Embryonic facial prominence (tissue), 1 donor: ENCODE measurements at regions not wholly inside any gene's neighbourhood (a gene's known extent, or its start where the extent isn't known, plus 50 kb on each side); places are given as distances from the start of the nearest gene placed in this dataset.

Experiments used
- DNase-seq: peaks from one replicate; pipeline ENCODE4 v3.0.0-alpha.2; 2016; ENCODE audit errors: extremely low spot score

DNA sequence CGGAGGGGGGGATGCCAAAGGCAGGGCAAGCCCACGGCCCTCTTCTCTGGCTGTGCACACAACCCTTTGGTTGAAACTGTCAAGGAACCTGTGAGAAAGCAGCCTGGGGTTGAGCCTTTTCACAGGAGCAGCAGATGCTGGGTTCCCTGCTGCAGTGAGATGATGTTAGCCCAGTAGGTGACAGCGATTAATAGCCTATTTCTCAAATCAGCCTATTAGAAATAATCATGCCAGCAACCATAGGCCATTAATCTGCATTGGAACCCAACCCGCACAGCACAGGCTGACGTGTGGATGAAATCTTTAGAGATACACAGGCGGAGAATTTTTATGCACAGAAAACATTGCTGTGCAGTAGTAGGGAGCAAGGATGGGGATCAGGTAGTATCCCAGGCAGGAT, 637.5 kb downstream of the AJAP1 start:
- DNase-seq = no peak

DNA sequence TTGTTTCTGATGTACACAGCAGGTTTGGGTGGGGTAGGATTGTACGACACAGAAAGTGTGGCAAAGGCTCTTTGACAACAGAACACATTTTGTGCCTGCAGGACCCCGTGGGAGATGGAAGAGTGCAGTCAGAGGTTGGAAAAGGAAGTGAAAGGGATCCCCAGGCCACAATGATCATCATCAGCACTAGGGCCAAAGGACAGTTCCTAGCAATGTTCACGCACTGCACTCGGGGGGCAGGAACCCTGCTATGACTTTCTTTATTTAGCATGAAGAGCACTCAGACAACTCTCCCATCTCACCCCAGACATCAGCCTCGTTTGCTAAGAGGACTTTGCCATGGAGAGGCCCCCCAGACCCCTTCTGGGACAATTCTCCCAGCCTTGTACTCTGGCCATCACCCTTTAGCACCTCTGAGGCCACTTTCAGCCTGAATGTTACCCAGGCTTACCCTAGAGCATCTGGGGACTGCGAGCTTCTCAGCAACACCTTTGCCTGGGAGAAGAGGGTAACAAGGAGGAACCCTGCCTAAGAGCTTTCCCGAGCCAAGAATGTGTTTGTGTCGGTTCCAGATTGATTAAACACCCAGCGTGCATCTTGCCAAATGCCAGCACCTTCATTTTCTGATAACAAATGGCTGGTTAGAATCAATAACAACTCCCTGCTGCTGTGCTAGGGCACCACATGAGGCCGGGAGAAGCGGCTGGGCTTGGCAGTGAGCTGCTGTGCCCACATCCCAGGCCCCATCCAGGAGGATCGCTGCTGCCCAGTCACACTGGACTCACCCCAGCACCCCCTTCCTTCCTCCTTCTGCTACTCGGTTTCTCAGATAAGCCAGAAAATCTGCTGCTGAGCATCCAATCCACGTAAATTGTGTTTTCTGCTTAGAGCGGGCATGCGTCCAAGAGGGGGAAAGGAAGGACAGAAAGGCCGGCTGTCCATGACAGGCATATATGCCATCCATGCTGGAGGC, 633.1 kb downstream of the AJAP1 start:
- no peak for DNase-seq

DNA sequence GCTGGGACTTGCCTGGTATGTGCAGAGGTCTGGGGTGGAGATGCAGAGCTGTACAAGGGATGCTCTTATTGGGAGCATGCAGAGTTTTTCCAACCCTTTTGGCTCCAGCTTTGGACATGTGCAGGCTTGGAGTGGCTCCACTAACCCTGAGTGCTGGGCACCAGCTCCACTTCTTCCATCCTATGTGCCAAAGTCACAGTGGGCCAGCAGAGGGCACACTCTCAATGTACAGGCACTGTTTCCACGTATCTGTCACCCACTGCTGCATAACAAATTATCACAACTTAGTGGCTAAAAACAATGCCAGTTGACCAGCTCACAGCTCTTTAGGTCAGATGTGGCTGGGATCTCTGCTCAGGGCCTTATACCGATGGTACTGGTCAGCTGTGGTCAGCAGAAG, 631.8 kb downstream of the AJAP1 start:
- no peak for DNase-seq

DNA sequence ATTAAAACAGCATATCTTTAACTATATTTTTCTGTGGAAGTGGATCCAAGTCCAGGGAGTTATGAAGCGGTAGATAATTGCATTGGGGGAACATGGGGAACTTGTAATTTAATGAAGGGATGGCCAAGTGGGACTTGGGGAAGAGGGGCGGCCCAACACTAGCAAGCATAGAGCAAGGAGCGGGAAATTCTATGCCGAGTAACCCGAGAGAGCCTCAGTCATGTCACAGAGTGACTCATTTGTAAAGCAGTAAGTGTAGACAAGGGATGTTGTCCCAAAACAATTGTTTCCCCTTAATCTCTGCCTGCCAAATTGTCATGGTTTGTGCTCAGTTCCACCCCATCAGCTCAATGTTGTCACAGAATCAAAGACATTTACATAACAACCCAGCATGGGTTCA, 620.1 kb downstream of the AJAP1 start:
- no peak for DNase-seq

DNA sequence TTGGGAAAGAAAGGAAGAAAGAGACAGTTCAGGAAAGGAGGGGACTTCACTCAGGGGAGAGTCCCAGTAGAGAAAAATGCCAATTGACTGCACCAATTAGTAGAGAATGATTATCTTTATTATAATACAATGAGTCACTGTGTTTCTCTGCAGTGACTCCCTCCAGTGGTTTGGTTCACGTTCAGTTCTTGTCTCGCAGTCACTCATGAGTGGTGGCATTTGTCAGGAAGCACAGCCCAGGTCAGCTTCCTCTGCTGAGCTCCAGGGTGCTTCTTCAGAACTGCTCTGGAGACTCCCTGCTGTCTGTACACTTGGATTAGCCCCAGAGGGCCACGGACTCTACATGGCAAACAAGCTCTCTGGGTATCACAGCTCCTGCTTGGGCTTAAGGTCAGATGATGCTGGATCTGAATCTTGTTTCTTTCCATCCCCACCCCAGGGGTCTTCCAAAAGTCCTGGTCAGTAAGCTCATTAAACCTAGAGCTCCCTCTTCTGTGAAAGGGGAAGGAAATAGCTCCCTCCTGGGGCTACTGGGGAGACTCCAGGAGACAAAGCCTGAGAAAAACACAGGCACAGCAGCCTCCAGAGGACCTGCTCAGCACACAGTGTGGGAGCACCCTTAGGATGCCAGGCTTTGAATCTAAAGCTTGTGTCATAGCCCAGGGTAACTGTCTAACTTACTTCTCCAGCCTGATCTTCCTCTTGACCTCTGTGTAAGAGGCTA, 619.0 kb downstream of the AJAP1 start:
- no peak for DNase-seq

DNA sequence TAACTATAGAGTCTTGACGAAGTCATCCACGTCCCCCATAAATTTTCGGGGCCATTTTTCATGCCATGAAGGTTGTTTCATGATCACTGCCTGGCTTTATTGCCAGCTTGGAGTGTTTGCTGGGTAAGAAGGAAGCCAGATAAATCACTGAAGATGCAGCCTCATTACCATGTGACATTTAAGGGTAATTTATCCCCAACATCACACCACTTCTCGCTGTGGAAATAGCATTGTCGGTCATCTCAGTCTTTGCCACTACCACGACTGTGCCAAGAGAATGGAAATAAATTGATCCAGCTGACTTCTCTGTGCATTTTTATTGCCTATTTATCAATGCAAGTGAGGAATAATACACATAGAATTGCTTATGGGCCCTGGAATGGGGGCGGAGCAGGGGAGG, 617.9 kb downstream of the AJAP1 start:
- DNase-seq = no peak

DNA sequence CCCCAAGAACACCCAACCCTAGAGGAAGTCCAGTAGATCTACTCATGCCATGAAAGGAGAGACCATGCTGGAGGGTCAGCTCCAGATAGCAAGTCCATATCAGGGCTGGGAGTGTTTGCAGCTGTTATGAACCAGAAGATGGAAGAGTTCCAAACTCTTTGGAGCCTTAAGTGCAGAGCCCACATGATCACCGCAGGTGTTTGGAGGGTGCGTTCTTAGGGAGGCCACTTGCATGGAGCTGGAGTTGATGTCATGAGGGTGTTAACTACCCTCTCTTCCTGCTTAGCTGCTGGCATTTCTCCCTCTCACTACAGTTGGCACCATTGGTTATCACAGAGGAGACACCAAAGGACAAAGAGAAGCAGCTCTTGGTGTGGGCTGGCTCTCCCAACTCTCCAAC, 616.9 kb downstream of the AJAP1 start:
- DNase-seq = no peak

DNA sequence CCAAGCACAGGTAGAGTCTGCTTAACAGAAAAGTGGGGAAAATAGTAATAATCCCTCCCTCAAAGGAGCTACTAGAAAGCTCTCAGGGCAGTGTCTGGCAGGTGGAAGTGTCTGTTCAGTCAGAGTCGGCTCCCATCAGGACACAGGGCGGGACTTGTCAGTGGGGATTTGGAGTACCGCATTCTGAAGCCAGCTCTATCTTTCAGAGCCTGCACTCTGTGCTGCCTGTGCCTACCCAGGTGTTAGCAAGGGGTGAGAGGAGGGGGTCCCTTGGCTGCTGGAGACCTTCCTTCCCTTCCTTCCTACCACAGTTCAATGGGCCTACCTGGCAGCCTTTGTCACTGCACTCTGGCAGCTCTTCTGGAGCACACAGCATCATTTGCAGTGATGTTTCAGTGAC, 615.5 kb downstream of the AJAP1 start:
- no peak for DNase-seq

DNA sequence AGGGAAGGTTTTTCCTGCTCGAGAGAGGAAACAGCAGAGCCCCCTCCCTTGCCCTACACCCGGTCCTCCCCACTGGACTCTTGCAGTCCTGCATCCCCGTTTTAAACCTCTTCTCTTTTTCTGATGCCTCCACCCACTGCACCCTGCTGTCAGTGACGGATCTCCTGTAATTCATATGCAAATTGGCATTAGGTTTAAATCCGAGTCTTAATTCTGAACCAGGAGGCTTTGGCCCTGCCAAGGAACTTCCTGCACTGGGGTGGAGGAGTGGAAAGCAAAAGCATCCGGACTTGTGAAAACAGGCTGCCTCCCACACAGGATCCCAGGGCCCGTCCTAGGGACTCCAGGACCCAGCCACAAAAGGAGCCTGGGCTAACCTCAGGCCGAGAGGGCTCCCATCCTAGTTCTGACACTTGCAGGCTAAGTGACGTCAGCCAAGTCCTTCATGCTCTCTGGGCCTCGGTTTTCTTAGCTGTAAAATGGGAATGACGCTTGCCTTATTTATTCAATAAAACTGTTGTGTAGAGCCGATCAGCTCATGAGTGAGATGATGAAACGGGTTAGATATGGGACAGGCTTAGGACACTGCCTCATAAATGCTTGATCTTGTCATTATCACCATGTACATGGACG, 613.3 kb downstream of the AJAP1 start:
- DNase-seq = no peak

DNA sequence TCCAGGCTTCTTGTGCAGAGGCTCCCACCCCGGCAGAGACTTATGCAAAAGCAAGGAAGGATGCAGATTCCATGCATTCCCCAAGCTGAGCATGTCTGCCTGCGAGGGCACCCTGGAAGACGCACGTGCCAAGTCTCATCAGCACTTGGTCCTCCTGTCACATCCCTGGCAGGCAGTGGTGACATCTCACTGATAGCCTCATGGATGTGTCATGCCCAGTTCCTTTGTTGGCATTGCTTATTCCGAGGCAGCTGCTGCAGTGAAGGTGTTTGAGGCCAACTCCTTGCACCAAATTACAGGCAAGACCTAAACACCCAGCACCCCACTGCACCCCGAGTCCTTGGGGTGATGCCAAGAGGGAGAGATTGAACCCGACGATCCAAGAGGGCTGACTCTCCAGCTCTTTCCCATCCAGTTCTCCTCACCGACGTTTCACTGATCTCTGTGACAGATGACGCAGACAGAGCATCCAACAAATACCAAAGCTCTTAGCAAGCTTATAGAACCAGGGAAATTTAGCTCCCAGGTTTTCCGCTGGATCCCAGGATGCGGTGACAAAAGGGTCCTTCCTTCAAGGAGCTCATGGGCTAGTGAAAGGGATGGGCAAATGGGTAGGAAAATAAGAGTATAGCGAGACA, 611.1 kb downstream of the AJAP1 start:
- no peak for DNase-seq

DNA sequence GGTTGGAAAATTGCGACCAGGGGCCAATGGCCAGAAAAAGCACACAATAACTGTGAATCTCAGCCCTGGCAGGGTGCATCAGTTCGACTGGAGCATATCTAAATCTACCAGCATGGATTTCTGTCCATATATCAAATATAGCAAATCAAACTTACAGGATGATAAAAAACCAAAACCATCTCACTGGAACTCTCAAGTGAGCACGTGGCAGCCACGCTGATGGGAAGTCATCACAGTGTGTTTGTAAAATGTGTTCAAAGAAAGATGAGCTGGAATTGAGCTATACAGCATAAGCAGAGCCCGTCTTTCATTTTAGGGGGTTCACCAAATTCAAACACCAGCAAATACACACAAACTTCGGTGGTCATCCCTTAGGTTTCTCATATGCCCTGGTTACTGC, 610.1 kb downstream of the AJAP1 start:
- DNase-seq = no peak

DNA sequence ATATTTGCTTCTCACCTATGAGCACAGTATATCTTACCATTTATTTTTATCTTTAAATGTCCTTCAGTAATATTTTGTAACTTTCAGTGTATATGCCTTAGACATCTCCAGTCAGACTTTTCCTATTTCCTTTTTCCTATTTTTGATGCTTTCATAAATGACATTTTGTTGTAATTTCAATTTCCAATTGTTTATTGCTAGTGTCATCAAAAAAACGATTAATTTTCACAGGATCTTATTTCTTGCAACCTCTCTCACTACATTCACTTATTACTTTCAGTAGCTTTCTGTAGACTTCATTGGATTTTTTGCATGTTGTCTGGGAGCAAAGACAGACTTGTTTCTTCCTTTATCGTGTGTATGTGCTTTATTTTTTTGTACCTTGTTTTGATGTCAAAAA, 602.4 kb downstream of the AJAP1 start:
- DNase-seq = no peak

DNA sequence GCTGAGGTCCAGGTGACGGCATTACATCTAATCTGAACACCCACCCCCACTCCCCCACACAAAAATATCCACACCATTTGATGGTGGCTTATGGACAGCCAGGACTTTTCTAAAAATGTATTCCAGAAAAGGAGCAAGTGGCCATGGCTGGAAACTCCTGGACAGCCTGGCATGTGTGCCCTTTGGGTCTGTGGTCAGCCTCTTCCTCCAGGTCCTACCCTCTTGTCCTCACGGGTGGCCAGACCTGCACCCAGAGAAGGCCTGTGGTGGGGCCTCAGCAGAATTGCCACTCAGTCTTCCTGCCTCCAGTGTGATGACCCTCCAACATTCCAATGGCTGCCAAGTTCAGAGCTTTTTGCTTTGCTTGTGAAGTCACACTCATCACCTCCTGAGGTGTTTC, 600.6 kb downstream of the AJAP1 start:
- no peak for DNase-seq

DNA sequence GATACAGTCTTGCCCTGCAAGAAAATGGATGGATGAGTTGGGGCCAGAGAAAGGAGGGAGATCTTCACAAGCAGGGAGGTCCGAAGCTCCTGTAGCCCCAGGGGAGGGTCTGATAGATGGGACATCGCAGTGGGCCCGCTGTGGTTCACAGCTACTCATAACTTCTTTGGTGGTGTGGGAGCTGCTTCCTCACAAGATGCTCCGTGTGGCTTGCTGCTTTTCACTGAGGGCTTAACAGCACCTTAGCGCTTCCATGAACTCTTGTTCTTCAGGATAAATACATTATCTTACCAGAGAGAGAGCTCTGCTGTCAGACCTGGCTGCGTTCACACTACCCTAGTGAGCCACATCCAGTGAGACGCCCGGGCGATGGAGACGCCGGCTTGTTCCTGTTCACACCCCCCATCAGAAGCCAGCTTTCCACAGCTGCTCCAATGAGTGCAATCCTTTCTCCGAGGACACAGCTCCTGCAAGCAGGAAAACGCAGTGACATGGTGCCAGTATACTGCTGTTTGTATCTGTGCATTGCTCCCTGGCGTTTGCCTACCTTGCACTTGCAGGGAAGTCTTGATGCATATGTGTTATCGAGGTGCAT, 599.8 kb downstream of the AJAP1 start:
- no peak for DNase-seq

DNA sequence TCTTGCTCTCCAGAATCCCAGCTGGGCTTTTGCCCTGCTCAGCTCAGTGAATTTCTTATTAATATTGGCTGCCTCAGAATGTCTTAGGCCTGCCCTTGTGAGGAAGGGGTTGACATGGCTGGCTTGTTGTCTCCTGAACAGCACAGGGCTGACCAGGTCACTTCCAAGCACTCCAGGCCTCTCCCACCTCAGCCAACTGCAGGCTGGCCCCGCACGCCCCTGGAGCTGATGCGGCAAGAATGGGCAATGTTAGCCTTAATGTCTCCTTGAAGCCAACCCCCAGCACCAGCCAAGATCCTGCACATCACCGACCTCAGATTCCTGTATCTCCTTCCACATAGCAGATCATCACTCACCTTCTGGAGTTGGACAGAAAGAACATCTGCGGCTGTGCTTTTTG, 598.6 kb downstream of the AJAP1 start:
- DNase-seq = no peak

DNA sequence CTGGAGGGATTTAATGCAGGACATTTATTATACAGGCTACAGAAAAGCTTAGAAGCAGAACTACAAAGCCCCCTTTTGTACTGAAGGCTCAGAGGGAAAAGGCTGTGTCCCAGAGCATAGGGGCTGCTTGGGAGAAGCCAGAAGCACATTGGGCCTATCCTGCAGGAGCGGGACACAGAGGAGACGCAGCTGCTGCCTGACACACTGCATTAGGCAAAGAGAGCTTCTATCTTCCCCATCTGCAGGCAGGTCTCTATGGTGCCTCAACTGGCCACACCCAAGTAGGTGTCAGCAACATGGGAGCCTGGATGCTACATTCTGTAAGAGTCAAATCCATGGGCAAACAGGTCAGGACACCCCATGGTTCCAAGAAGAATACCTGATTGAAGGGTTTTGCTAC, 595.9 kb downstream of the AJAP1 start:
- no peak for DNase-seq

DNA sequence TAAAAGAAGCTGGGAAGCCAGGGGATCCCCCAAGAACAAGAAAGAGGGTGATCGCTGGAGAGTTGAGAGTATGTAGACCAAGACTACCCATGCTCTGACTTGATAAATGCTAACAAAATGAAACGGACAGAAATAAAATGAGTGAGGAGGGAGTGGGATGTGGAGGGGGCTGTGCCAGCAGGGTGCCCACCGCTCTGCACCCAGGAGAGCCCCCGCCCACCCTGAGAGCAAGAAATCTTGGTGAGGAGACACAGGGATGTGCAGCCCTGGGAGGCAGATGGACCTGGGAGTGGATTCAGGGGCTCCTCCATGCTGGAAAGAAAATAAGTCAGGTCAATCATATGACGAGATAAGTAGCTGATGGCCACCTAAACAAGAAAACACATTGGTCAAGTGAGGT, 590.9 kb downstream of the AJAP1 start:
- DNase-seq = no peak

DNA sequence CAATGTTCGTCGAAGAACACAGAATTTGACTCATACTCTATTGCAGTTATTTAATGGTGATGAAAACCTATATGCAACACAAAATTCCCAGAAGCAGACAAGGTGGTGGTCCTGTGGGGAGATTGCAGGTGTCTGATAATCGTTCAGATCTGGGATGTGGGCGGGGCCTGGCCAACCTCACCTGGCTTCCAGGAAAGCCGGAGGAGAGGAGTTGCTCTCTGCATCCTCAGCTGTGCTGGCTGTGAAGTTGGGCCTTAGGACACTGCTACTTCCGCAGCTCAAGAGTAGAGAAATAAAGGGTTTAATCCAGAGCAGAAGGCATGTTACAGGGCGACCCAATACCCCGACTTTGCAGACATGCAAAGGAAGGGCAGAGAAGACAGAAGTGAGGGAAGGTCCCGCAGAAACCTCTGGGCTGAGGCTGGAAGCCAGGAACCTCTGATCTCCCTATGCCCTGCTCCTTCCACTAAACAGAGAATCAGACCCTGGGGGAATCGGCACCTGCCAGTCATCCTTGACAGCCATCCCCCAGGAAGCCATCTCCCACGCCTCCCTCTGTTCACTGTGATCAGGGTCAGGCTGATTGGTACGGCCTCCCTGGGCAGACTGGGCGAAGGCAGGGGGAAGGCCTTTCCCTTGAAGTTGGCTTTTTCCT, 590.3 kb downstream of the AJAP1 start:
- DNase-seq = no peak

DNA sequence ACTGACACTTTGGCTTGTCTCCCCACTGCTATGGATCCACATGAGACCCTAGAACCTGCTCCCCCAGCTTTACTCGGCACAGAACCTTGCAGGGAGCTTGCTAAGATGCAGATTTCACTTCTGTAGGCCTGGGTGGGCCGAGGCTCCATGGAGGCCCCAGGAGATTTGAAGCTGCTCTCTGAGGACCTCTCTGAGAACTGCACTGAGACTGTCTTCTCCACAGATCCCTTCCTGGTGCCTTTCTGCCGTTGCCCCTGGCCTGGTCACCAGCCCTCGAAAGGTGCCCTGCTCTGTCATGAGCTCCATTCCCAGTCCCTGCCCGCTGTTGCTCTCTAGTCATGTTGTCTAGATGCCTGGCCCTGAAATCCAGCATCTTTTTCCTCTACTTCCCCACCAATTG, 588.4 kb downstream of the AJAP1 start:
- DNase-seq = no peak

DNA sequence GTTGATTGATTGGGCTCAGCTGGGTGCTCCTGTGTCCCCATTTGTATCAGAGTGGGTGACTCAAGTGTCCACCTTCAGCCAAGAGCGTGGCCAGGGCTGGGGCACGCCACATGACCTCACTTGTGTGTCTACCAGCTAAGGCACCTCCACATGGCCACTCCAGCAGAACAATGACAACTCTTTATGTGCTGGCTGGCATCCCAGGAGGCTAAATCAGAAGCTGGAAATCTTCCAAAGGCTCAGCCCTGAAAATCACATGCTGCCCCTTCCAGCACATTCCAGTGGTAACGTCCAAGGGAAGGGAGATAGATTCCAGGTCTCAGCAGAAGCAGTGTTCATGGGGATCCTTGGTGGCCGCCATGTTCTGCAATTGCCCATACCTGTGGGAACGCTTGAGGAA, 585.5 kb downstream of the AJAP1 start:
- DNase-seq = no peak
